ENCODE measurements at regions not wholly inside any gene's neighbourhood (a gene's known extent, or its start where the extent isn't known, plus 50 kb on each side); places are given as distances from the start of the nearest gene placed in this dataset.

- no peaks in the 10 kb centered on the region for H3K4me1 ChIP-seq (ENCODE audit: control insufficient read depth, insufficient read depth, low read length)
- H3K4me3 ChIP-seq (ENCODE audit: low read depth, low read length): no peak overlapping the region
- no peaks in the 10 kb centered on the region for H3K9me3 ChIP-seq (ENCODE audit: control insufficient read depth, insufficient read depth, low read length)
- H3K27me3 ChIP-seq (ENCODE audit: control insufficient read depth, insufficient read depth, low read length): no peaks in the 10 kb centered on the region
- no peaks in the 10 kb centered on the region for H3K36me3 ChIP-seq (ENCODE audit: control insufficient read depth, insufficient read depth, low read length)
- no peak overlapping the region for H3K9ac ChIP-seq (ENCODE audit: low read depth, low read length)
These were observed 117.9 kb upstream of the ID2 start for GRCh38 chr2:8563814-8564474.

- no peaks in the 10 kb centered on the region for H3K27me3 ChIP-seq (ENCODE audit: control insufficient read depth, insufficient read depth, low read length)
These were observed 117.4 kb upstream of the ID2 start for GRCh38 chr2:8564475-8564874.

GRCh38 chr2:8565399-8566154 lies 116.3 kb upstream of the ID2 start:
- Histone ChIP-seq H3K36me3 (ENCODE audit: control insufficient read depth, insufficient read depth, low read length) (no peaks in the 10 kb centered on the region), H3K27me3 (ENCODE audit: control insufficient read depth, insufficient read depth, low read length) (no peaks in the 10 kb centered on the region), H3K4me1 (ENCODE audit: control insufficient read depth, insufficient read depth, low read length) (no peaks in the 10 kb centered on the region), H3K9ac (ENCODE audit: low read depth, low read length) (no peak overlapping the region), H3K4me3 (ENCODE audit: low read depth, low read length) (no peak overlapping the region), H3K9me3 (ENCODE audit: control insufficient read depth, insufficient read depth, low read length) (no peaks in the 10 kb centered on the region)

More at GRCh38 chr2:8564475-8564874, 117.4 kb upstream of the ID2 start:
- Histone ChIP-seq H3K9me3 (ENCODE audit: control insufficient read depth, insufficient read depth, low read length) (no peaks in the 10 kb centered on the region), H3K4me3 (ENCODE audit: low read depth, low read length) (no peak overlapping the region), H3K36me3 (ENCODE audit: control insufficient read depth, insufficient read depth, low read length) (no peaks in the 10 kb centered on the region), H3K9ac (ENCODE audit: low read depth, low read length) (no peak overlapping the region), H3K4me1 (ENCODE audit: control insufficient read depth, insufficient read depth, low read length) (no peaks in the 10 kb centered on the region)

- Histone ChIP-seq H3K4me1 (ENCODE audit: control insufficient read depth, insufficient read depth, low read length) (no peaks in the 10 kb centered on the region), H3K4me3 (ENCODE audit: low read depth, low read length) (no peak overlapping the region), H3K9ac (ENCODE audit: low read depth, low read length) (no peak overlapping the region), H3K36me3 (ENCODE audit: control insufficient read depth, insufficient read depth, low read length) (no peaks in the 10 kb centered on the region), H3K9me3 (ENCODE audit: control insufficient read depth, insufficient read depth, low read length) (no peaks in the 10 kb centered on the region), H3K27me3 (ENCODE audit: control insufficient read depth, insufficient read depth, low read length) (no peaks in the 10 kb centered on the region)
These were observed 115.6 kb upstream of the ID2 start for GRCh38 chr2:8566155-8566670.

GRCh38 chr2:8566774-8567468 lies 114.9 kb upstream of the ID2 start:
- H3K9me3 ChIP-seq (ENCODE audit: control insufficient read depth, insufficient read depth, low read length): no peaks in the 10 kb centered on the region

GRCh38 chr2:8567469-8568260 lies 114.2 kb upstream of the ID2 start:
- Histone ChIP-seq H3K9me3 (ENCODE audit: control insufficient read depth, insufficient read depth, low read length) (no peaks in the 10 kb centered on the region), H3K4me1 (ENCODE audit: control insufficient read depth, insufficient read depth, low read length) (no peaks in the 10 kb centered on the region), H3K4me3 (ENCODE audit: low read depth, low read length) (no peak overlapping the region), H3K36me3 (ENCODE audit: control insufficient read depth, insufficient read depth, low read length) (no peaks in the 10 kb centered on the region), H3K9ac (ENCODE audit: low read depth, low read length) (no peak overlapping the region), H3K27me3 (ENCODE audit: control insufficient read depth, insufficient read depth, low read length) (no peaks in the 10 kb centered on the region)

More at GRCh38 chr2:8566774-8567468, 114.9 kb upstream of the ID2 start:
- H3K36me3 ChIP-seq (ENCODE audit: control insufficient read depth, insufficient read depth, low read length): no peaks in the 10 kb centered on the region
- H3K4me3 ChIP-seq (ENCODE audit: low read depth, low read length): no peak overlapping the region
- H3K9ac ChIP-seq (ENCODE audit: low read depth, low read length): no peak overlapping the region
- no peaks in the 10 kb centered on the region for H3K4me1 ChIP-seq (ENCODE audit: control insufficient read depth, insufficient read depth, low read length)
- H3K27me3 ChIP-seq (ENCODE audit: control insufficient read depth, insufficient read depth, low read length): no peaks in the 10 kb centered on the region

GRCh38 chr2:8568543-8569302 lies 113.1 kb upstream of the ID2 start:
- Histone ChIP-seq H3K27me3 (ENCODE audit: control insufficient read depth, insufficient read depth, low read length) (no peaks in the 10 kb centered on the region), H3K9me3 (ENCODE audit: control insufficient read depth, insufficient read depth, low read length) (no peaks in the 10 kb centered on the region), H3K9ac (ENCODE audit: low read depth, low read length) (no peak overlapping the region), H3K4me1 (ENCODE audit: control insufficient read depth, insufficient read depth, low read length) (peaks cover 7% of the 10 kb centered on the region), H3K4me3 (ENCODE audit: low read depth, low read length) (no peak overlapping the region), H3K36me3 (ENCODE audit: control insufficient read depth, insufficient read depth, low read length) (no peaks in the 10 kb centered on the region)

- Histone ChIP-seq H3K4me3 (ENCODE audit: low read depth, low read length) (no peak overlapping the region), H3K9ac (ENCODE audit: low read depth, low read length) (no peak overlapping the region), H3K36me3 (ENCODE audit: control insufficient read depth, insufficient read depth, low read length) (no peaks in the 10 kb centered on the region), H3K27me3 (ENCODE audit: control insufficient read depth, insufficient read depth, low read length) (no peaks in the 10 kb centered on the region), H3K4me1 (ENCODE audit: control insufficient read depth, insufficient read depth, low read length) (peaks cover 8% of the 10 kb centered on the region), H3K9me3 (ENCODE audit: control insufficient read depth, insufficient read depth, low read length) (no peaks in the 10 kb centered on the region)
These were observed 112.4 kb upstream of the ID2 start for GRCh38 chr2:8569332-8569930.

GRCh38 chr2:8570637-8571036 lies 111.2 kb upstream of the ID2 start:
- Histone ChIP-seq H3K27me3 (ENCODE audit: control insufficient read depth, insufficient read depth, low read length) (no peaks in the 10 kb centered on the region), H3K9me3 (ENCODE audit: control insufficient read depth, insufficient read depth, low read length) (no peaks in the 10 kb centered on the region), H3K36me3 (ENCODE audit: control insufficient read depth, insufficient read depth, low read length) (no peaks in the 10 kb centered on the region), H3K4me1 (ENCODE audit: control insufficient read depth, insufficient read depth, low read length) (peaks cover 8% of the 10 kb centered on the region), H3K4me3 (ENCODE audit: low read depth, low read length) (no peak overlapping the region), H3K9ac (ENCODE audit: low read depth, low read length) (no peak overlapping the region)

- Histone ChIP-seq H3K27me3 (ENCODE audit: control insufficient read depth, insufficient read depth, low read length) (no peaks in the 10 kb centered on the region), H3K9me3 (ENCODE audit: control insufficient read depth, insufficient read depth, low read length) (no peaks in the 10 kb centered on the region), H3K36me3 (ENCODE audit: control insufficient read depth, insufficient read depth, low read length) (no peaks in the 10 kb centered on the region), H3K4me1 (ENCODE audit: control insufficient read depth, insufficient read depth, low read length) (peaks cover 8% of the 10 kb centered on the region), H3K4me3 (ENCODE audit: low read depth, low read length) (no peak overlapping the region), H3K9ac (ENCODE audit: low read depth, low read length) (no peak overlapping the region)
These were observed 110.5 kb upstream of the ID2 start for GRCh38 chr2:8571301-8571791.
